NB4 (cell line): ENCODE measurements at regions not wholly inside any gene's neighbourhood (a gene's known extent, or its start where the extent isn't known, plus 50 kb on each side); places are given as distances from the start of the nearest gene placed in this dataset.

Experiments used
- DNase-seq: peaks from one replicate; pipeline ENCODE4 v3.0.0; 2010; ENCODE audit warnings: low read depth
- H3K4me3 ChIP-seq: one replicate; pipeline ENCODE4 v1.5.1; 2011; ENCODE audit warnings: mild to moderate bottlenecking, low read depth, low read length, moderate library complexity
- CTCF ChIP-seq: IDR thresholded peaks from one replicate; pipeline ENCODE4 v1.5.1; 2012; ENCODE audit warnings: low read depth, low read length
- MAX ChIP-seq: IDR thresholded peaks from 2 replicates; pipeline ENCODE4 v1.6.1; 2011; ENCODE audit warnings: low read depth, low read length
- MYC ChIP-seq: IDR thresholded peaks from 2 replicates; pipeline ENCODE4 v1.6.1; 2011; ENCODE audit warnings: low read depth, low read length
- POLR2A ChIP-seq: IDR thresholded peaks from 2 replicates; pipeline ENCODE4 v1.6.1; 2011; ENCODE audit warnings: mild to moderate bottlenecking; ENCODE audit not compliant: insufficient read length; ENCODE audit errors: extremely low read depth

DNA sequence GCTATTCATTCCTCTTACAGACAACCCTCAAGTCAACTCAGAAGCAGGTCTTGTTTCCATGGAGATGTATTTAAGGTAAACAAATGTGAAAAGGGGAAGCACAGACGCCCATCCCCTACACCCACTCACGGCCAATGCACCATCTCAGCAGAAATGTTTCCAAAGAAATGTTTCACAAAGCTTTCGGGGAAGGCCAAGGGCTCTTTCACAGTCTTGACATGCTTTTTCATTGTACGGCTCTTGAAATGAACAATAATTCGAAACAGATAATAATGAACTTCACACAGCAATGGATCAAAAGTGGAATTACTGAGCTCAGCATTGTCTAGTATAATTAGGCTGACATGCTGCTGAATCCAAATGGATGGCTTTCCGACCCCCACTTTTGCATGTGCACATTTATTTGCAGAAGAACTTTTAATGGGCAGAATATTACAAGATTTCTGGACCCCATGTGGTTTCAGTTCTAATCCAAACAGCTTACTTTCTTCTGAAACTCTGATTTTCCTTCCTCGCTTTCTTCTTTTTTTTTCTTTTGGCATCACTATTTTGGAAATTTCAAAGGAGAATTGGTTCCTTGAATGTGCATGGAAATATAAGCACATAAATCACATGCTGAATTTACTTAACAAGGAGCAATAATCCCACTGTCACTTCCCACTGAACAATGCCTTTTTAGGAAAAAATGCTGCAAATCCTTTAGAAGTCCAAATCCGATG lies 160.9 kb downstream of the SMIM20 start:
- DNase-seq, result peak; percentile 90
- TF ChIP-seq POLR2A (no peak), MYC (0 out of 2 replicates have a peak, but pooled peaks have one; percentile 14), CTCF (no peak), MAX (peak; percentile 20)
- H3K4me3 ChIP-seq, result no peak overlapping the region

GRCh38 chr4:26075583-26075982 lies 161.6 kb downstream of the SMIM20 start:
- no peak overlapping the region for H3K4me3 ChIP-seq
- peak; percentile 53 for DNase-seq
- TF ChIP-seq MAX (no peak), POLR2A (no peak)

DNA sequence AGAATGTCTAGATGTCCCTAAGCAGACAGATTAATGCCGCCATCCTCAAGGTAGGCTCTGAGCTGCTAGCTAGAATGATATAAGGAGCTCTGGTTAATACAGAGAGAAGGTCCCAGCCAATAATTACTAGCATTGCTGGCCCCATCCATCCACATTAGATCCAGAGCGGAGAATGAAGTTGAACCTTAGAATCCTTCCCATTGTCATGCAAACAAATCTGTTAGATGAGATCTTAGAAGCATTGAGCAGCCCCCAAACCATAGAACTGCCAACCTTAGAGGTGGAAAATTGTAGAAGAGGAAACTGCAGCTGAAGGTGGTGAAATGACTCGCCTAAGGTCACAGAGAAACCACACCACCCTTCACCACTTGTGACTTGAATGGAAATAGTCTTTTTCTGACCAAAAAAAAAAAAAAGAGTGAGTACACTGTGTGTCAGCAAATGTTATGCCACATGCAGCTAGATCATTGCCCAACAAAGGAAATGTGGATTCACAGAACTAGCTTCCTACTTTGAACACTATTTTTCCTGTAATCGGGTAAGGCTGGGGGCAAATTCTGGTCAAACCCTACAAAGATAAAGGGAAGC lies 162.1 kb downstream of the SMIM20 start:
- peak; percentile 92 for DNase-seq
- TF ChIP-seq CTCF, result no peak
- TF ChIP-seq MYC, result peak; percentile 77
- TF ChIP-seq MAX, result peak; percentile 71; the same call in 1 of the 2 replicates
- no peak overlapping the region for H3K4me3 ChIP-seq

DNA sequence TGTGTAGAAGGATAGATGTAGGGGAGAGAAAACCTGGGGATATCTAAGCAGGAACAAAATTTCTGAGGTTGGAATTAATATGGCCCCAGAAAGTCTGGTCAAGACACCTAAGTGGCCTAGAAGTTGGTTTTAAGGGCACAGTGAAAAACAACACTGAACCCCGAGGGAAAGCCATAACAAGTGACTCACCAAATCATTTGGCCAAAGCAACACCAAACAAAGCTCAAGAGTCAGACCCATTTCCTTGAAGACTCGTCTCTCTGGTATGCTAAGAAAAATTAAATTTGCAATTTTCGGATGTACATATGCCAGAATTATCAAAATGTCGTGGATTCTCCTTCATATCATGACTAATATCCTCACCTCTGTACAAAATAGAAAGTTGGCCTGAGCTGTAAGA lies 162.9 kb downstream of the SMIM20 start:
- DNase-seq, result peak; percentile 50
- TF ChIP-seq POLR2A, result no peak
- no peak for TF ChIP-seq MAX
- TF ChIP-seq CTCF, result no peak
- TF ChIP-seq MYC, result no peak
- H3K4me3 ChIP-seq, result no peak overlapping the region

DNA sequence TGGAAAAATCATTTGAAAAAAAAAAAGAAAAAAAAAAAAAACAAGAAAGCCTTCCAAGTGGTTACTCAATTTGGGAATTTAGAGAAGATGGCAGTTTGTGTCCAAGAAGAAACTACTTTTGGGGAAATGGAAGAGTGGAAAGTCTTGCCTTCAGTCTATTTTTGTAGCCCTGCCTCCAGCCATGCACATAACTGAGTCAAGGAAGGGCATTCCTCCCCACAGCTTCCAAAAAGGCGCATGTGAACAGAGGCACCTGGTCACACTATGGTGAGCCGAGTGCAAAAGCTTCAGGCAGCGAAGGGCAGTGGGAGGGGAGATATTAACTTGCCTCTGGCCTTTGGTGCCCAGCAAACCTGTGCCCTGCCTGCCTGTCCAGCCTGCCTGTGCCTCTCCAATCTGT lies 163.7 kb downstream of the SMIM20 start:
- TF ChIP-seq MYC, result no peak
- no peak for TF ChIP-seq POLR2A
- no peak for TF ChIP-seq MAX
- no peak for TF ChIP-seq CTCF
- DNase-seq, result no peak
- no peak overlapping the region for H3K4me3 ChIP-seq

GRCh38 chr4:26080870-26081628 lies 167.0 kb downstream of the SMIM20 start:
- no peak for TF ChIP-seq POLR2A
- no peak for TF ChIP-seq MYC
- no peak for TF ChIP-seq MAX
- no peak for TF ChIP-seq CTCF
- H3K4me3 ChIP-seq, result no peak overlapping the region
- no peak for DNase-seq
